Stimulated activated memory B cell treated with anti-CD40 and anti-IgM and Interleukin-4, amounts not matched to agents 10 μg/mL and 1 μg/mL and 100 μg/mL, for 72 hours (primary cell): ENCODE measurements at regions not wholly inside any gene's neighbourhood (a gene's known extent, or its start where the extent isn't known, plus 50 kb on each side); places are given as distances from the start of the nearest gene placed in this dataset.
"Not testable (repeated sequence)": the region's sequence is repeated elsewhere in the genome, so short reads cannot be mapped to it uniquely, and the experiment has no call there.

Experiments used
- ATAC-seq: fragments of 150-1000 bp; cut with Tn5 transposase; 2 replicates; pipeline ENCODE4 v1.10.0; 2021
- H3K27ac Mint-ChIP-seq: one replicate; pipeline ENCODE4 v1.8.0; 2022; ENCODE audit warnings: mild to moderate bottlenecking, mixed read lengths
- H3K27me3 Mint-ChIP-seq: one replicate; pipeline ENCODE4 v1.8.0; 2022; ENCODE audit warnings: mixed read lengths
- H3K36me3 Mint-ChIP-seq: one replicate; pipeline ENCODE4 v1.8.0; 2022; ENCODE audit warnings: mixed read lengths
- H3K4me1 Mint-ChIP-seq: one replicate; pipeline ENCODE4 v1.8.0; 2022; ENCODE audit warnings: mixed read lengths
- H3K4me3 Mint-ChIP-seq: one replicate; pipeline ENCODE4 v1.8.0; 2022; ENCODE audit warnings: mild to moderate bottlenecking, moderate library complexity, mixed read lengths
- H3K9me3 Mint-ChIP-seq: one replicate; pipeline ENCODE4 v1.8.0; 2022; ENCODE audit warnings: mixed read lengths

- no peaks in the 10 kb centered on the region for H3K9me3 Mint-ChIP-seq
- H3K36me3 Mint-ChIP-seq: no peaks in the 10 kb centered on the region
- no peak overlapping the region for H3K27ac Mint-ChIP-seq
- H3K4me3 Mint-ChIP-seq: no peak overlapping the region
- peaks cover 13% of the 10 kb centered on the region for H3K4me1 Mint-ChIP-seq
- no peak for ATAC-seq
- H3K27me3 Mint-ChIP-seq: no peaks in the 10 kb centered on the region
These were observed 131.3 kb upstream of the ADRA1B start for GRCh38 chr5:159784993-159785392.

GRCh38 chr5:159785656-159786055 is 130.6 kb upstream of the ADRA1B start:
- ATAC-seq: no peak
- Mint-ChIP-seq H3K9me3 (no peaks in the 10 kb centered on the region), H3K27ac (no peak overlapping the region), H3K36me3 (no peaks in the 10 kb centered on the region), H3K4me3 (no peak overlapping the region), H3K27me3 (no peaks in the 10 kb centered on the region), H3K4me1 (peaks cover 13% of the 10 kb centered on the region)

GRCh38 chr5:159786201-159786600 is 130.1 kb upstream of the ADRA1B start:
- ATAC-seq: no peak
- no peaks in the 10 kb centered on the region for H3K36me3 Mint-ChIP-seq
- no peaks in the 10 kb centered on the region for H3K27me3 Mint-ChIP-seq
- H3K4me1 Mint-ChIP-seq: peaks cover 13% of the 10 kb centered on the region
- H3K9me3 Mint-ChIP-seq: no peaks in the 10 kb centered on the region
- H3K27ac Mint-ChIP-seq: no peak overlapping the region
- H3K4me3 Mint-ChIP-seq: no peak overlapping the region

GRCh38 chr5:159786901-159787691 is 129.2 kb upstream of the ADRA1B start:
- no peak overlapping the region for H3K27ac Mint-ChIP-seq
- H3K9me3 Mint-ChIP-seq: no peaks in the 10 kb centered on the region
- peaks cover 6% of the 10 kb centered on the region for H3K4me1 Mint-ChIP-seq
- no peak overlapping the region for H3K4me3 Mint-ChIP-seq
- H3K36me3 Mint-ChIP-seq: no peaks in the 10 kb centered on the region
- H3K27me3 Mint-ChIP-seq: no peaks in the 10 kb centered on the region
- ATAC-seq: no peak

- Mint-ChIP-seq H3K27me3 (no peaks in the 10 kb centered on the region), H3K4me3 (no peak overlapping the region), H3K27ac (no peak overlapping the region), H3K9me3 (no peaks in the 10 kb centered on the region), H3K36me3 (no peaks in the 10 kb centered on the region), H3K4me1 (no peaks in the 10 kb centered on the region)
- no peak for ATAC-seq
These were observed 128.4 kb upstream of the ADRA1B start for GRCh38 chr5:159787837-159788236.

DNA sequence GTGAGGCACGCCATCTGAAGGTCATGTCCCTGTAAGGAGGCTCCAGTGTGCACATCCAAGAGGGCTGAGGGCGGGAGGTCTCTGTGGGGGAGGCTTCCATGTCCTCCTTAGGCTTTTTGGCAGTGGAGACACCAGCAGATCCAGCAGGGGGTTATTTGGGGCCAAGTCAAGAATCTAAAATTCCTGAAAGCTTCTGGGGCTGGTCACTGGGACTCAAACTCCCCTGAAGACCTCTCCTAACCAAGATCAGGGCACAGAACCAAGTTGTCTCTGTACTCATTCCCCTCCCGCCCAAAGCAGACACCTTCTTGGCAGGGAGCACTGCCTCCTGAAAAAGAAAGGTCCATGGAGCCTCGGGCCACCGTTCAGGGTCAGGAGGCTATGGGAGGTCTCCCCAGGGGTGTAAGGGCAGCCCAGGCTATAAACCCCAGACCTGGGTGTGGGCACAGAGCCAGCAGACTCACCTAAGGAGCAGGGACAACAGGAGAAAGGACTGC is 127.4 kb upstream of the ADRA1B start:
- Mint-ChIP-seq H3K36me3 (no peaks in the 10 kb centered on the region), H3K27ac (no peak overlapping the region), H3K4me1 (no peaks in the 10 kb centered on the region)

DNA sequence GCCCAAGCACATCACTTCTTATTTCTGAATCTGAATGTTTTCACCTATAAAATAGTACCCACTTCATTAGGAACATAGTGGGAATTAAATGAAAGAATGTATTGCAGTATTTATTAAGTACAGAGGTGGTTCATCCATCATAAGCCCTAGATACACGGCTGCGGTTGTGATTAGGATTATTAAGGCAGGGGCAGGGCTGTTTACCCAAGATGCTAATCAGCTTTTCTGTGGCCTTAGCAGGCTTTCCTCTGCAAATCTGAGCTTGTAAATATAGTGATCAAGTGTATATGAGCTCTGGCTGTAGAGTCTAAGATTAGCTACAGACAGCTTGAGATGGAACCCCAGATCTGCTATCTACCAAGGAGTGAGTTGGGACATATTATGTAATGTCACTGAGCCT is 124.1 kb upstream of the ADRA1B start:
- ATAC-seq: no peak
- Mint-ChIP-seq H3K4me1 (peaks cover 4% of the 10 kb centered on the region), H3K27ac (no peak overlapping the region)

More for the DNA sequence above, 127.4 kb upstream of the ADRA1B start:
- no peak for ATAC-seq
- H3K9me3 Mint-ChIP-seq: no peaks in the 10 kb centered on the region
- H3K27me3 Mint-ChIP-seq: no peaks in the 10 kb centered on the region
- no peak overlapping the region for H3K4me3 Mint-ChIP-seq

DNA sequence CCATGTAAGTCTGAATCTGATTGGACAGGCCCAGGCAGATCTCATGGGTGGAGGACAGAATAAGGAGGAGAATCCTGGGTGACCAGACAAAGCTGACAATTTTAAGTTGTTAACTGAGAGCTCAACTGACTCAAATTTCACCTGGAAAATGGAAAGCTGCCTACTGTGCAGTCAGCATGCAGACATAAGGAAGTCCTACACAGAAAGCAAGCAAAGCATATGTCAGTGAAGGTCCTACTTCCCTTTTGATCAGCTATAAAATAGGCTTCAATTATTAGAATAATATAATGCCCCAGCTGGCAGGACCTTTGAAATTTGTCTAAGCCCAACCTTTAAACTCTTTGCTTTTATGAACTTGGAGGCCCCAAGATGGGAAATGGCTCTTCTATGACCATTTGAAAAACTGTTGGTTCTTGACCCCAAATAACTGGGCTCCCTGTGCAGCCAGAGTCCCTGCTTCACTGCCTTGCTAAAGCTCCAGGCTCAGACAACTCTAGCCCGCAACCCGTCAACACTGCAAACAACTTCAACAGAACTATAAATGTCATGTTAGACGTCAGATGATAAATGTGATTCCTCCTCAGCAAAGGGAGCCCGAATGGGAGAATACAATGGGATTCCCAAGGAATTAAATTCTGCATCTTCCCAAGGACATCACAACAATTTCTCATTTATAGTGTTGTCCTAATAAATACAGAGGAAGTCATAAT is 118.9 kb upstream of the ADRA1B start:
- peaks cover 8% of the 10 kb centered on the region for H3K4me1 Mint-ChIP-seq

More for the DNA sequence above, 124.1 kb upstream of the ADRA1B start:
- Mint-ChIP-seq H3K27me3 (no peaks in the 10 kb centered on the region), H3K4me3 (no peak overlapping the region), H3K9me3 (no peaks in the 10 kb centered on the region), H3K36me3 (no peaks in the 10 kb centered on the region)

GRCh38 chr5:159799701-159800100 is 116.6 kb upstream of the ADRA1B start:
- H3K36me3 Mint-ChIP-seq: no peaks in the 10 kb centered on the region
- no peak overlapping the region for H3K27ac Mint-ChIP-seq
- no peak for ATAC-seq
- peaks cover 16% of the 10 kb centered on the region for H3K4me1 Mint-ChIP-seq
- H3K9me3 Mint-ChIP-seq: no peaks in the 10 kb centered on the region
- H3K4me3 Mint-ChIP-seq: no peak overlapping the region
- H3K27me3 Mint-ChIP-seq: no peaks in the 10 kb centered on the region

More for the DNA sequence above, 118.9 kb upstream of the ADRA1B start:
- no peak for ATAC-seq
- no peaks in the 10 kb centered on the region for H3K9me3 Mint-ChIP-seq
- no peaks in the 10 kb centered on the region for H3K36me3 Mint-ChIP-seq
- H3K27me3 Mint-ChIP-seq: no peaks in the 10 kb centered on the region
- no peak overlapping the region for H3K4me3 Mint-ChIP-seq
- H3K27ac Mint-ChIP-seq: no peak overlapping the region

DNA sequence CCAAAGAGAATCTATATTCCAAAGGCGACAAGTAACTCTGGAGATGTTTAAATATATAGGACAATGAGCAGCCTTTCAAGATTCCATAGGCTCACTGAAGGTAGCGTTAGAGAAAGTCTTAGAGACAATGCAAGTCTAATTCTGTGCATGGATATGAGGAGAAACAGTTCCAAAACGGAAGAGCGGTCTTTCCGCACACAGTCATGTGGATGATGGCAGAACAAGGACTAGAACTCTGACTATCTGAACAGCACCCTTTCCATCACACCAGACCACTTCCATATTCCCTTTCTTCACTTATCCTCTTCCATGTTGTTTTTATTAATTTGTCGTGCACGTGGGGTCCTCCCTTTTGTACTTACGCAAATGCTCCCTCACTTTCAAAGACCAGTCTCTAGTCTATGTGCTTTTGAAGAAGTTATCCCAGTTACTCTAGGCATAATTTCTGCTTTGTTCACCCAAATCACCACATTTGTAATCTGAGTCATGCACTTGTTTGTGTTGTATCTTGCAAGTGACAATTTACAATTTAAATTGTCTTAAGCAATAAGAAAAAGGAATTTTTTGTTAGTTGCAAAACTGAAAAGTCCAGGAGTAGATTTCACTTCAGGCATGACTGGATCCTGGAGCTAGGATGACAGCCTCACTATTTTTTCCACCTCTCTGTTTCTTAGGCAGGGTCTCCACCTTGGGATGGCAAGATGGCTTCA is 116.0 kb upstream of the ADRA1B start:
- Mint-ChIP-seq H3K4me3 (no peak overlapping the region), H3K27me3 (no peaks in the 10 kb centered on the region), H3K9me3 (no peaks in the 10 kb centered on the region), H3K27ac (no peak overlapping the region), H3K4me1 (peaks cover 22% of the 10 kb centered on the region), H3K36me3 (no peaks in the 10 kb centered on the region)
- no peak for ATAC-seq

- Mint-ChIP-seq H3K36me3 (no peaks in the 10 kb centered on the region), H3K4me3 (no peak overlapping the region), H3K27ac (no peak overlapping the region), H3K27me3 (peaks cover under 1% of the 10 kb centered on the region), H3K9me3 (no peaks in the 10 kb centered on the region), H3K4me1 (peaks cover 22% of the 10 kb centered on the region)
- no peak for ATAC-seq
These were observed 115.0 kb upstream of the ADRA1B start for GRCh38 chr5:159801303-159801702.

DNA sequence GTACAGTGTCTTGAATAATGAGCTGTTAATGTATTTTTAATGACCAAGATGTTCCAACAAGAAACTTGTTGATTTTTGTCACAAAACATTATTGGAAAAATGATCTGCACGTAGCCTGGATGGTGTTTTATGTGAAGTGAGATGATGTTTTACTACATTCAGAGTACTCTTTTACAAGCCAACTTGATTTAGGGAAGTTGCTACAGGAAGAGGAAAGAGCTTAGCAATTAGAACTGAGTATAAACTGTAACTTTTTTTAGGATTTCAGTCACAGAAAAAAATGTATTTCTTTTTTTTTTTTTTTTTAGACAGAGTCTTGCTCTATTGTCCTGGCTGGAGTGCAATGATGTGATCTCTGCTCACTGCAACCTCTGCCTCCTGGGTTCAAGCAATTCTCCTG is 113.6 kb upstream of the ADRA1B start:
- no peak overlapping the region for H3K4me3 Mint-ChIP-seq
- H3K36me3 Mint-ChIP-seq: no peaks in the 10 kb centered on the region
- ATAC-seq: no peak
- peaks cover 16% of the 10 kb centered on the region for H3K4me1 Mint-ChIP-seq
- no peak overlapping the region for H3K27ac Mint-ChIP-seq
- peaks cover 3% of the 10 kb centered on the region for H3K9me3 Mint-ChIP-seq
- peaks cover 13% of the 10 kb centered on the region for H3K27me3 Mint-ChIP-seq

- Mint-ChIP-seq H3K27ac (no peak overlapping the region), H3K4me1 (peaks cover 16% of the 10 kb centered on the region)
These were observed 112.2 kb upstream of the ADRA1B start for GRCh38 chr5:159804121-159804520.

GRCh38 chr5:159805021-159805420 is 111.3 kb upstream of the ADRA1B start:
- no peak overlapping the region for H3K4me3 Mint-ChIP-seq
- H3K36me3 Mint-ChIP-seq: no peaks in the 10 kb centered on the region
- H3K27ac Mint-ChIP-seq: no peak overlapping the region
- H3K27me3 Mint-ChIP-seq: peaks cover 13% of the 10 kb centered on the region
- peaks cover 3% of the 10 kb centered on the region for H3K9me3 Mint-ChIP-seq
- H3K4me1 Mint-ChIP-seq: peaks cover 16% of the 10 kb centered on the region
- peak; percentile 81 for ATAC-seq

More at GRCh38 chr5:159804121-159804520, 112.2 kb upstream of the ADRA1B start:
- ATAC-seq: no peak
- Mint-ChIP-seq H3K4me3 (no peak overlapping the region), H3K27me3 (peaks cover 13% of the 10 kb centered on the region), H3K9me3 (peaks cover 3% of the 10 kb centered on the region), H3K36me3 (no peaks in the 10 kb centered on the region)

- not testable (repeated sequence) for H3K36me3 Mint-ChIP-seq, H3K9me3 Mint-ChIP-seq, ATAC-seq, H3K4me3 Mint-ChIP-seq, H3K27ac Mint-ChIP-seq
- H3K27me3 Mint-ChIP-seq: peaks cover 13% of the 10 kb centered on the region
- H3K4me1 Mint-ChIP-seq: peaks cover 16% of the 10 kb centered on the region
These were observed 109.1 kb upstream of the ADRA1B start for GRCh38 chr5:159807135-159807534.
